ENCODE measurements at regions not wholly inside any gene's neighbourhood (a gene's known extent, or its start where the extent isn't known, plus 50 kb on each side); places are given as distances from the start of the nearest gene placed in this dataset.

DNA sequence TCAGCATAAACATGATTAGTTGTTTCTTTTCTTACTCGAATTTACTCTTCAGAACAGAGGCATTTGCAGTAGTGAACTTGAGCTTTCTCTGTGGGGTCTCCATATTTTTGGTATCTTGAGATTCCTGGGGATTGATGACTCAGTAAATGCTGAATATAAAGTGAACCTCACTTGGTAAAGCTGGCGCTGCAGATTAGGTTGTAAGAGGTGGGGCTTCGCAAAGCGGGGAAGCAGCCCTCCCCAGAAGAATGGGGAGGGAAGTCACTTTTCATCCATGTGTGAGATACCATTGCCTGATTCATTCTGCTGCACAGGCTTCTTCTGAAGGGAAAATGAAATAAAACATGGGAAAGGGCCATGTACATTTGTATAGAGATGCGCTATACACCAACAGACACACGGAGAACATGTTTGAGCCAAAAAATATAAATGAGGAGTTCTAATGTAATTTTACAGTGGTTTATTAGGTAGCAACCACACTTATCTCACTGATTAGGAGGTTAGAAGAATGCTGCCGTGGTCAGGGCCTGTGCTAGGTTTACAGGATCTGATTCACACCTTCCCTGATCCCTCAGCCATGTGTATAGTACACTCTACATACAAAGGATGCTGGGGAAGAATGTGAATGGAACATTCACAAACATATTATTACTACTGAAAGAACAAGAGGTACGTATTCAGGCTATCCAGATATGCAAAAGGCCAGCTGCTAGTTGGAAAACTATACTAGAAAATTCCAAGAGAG is 63.5 kb downstream of the DNTTIP2 start:
- no TSS peak for BruUV-seq (replicated peaks)
- ChIA-PET SMC1A (ENCODE audit: uncharacterized antibody, unreplicated experiment) (interaction anchor here (0.7 to 11.0 kb wide), 15 partner anchors 29 to 511 kb away, joined by 3 to 505 read pairs (median 13); no protein-coding TSS in a partner anchor), CTCF (interaction anchor here (1.0 to 9.1 kb wide), 17 partner anchors 26 to 514 kb away, joined by 3 to 555 read pairs (median 7); partner anchors contain the start of gene BCAR3), RAD21 (ENCODE audit: unreplicated experiment) (interaction anchor here (1.4 to 9.9 kb wide), 8 partner anchors 28 to 511 kb away, joined by 4 to 483 read pairs (median 21); partner anchors contain the start of gene BCAR3), POLR2A (interaction anchor here (0.7 kb wide), 1 partner anchor 13 kb away, joined by 3 read pairs; no protein-coding TSS in a partner anchor)
- TF ChIP-seq RBBP5 (conservative IDR thresholded peaks at IDR 0.05) (no peak), ZZZ3 (IDR thresholded peaks at IDR 0.05; ENCODE audit: control insufficient read depth, insufficient read length, low read depth) (no peak), BRCA1 (IDR thresholded peaks at IDR 0.05; ENCODE audit: low read depth, low read length) (no peak), SMAD1 (IDR thresholded peaks at IDR 0.05; ENCODE audit: low read depth, partially characterized antibody) (no peak), CBX5 (IDR thresholded peaks at IDR 0.05; ENCODE audit: low read depth) (no peak), SP1 (IDR thresholded peaks at IDR 0.05; ENCODE audit: low read depth, low read length) (no peak), RB1 (IDR thresholded peaks at IDR 0.05; ENCODE audit: borderline replicate concordance) (no peak), RAD51 (IDR thresholded peaks at IDR 0.05) (no peak), WRNIP1 (IDR thresholded peaks at IDR 0.05; ENCODE audit: borderline replicate concordance, low read depth, low read length) (no peak), LARP7 (IDR thresholded peaks at IDR 0.05) (no peak), EZH2 (IDR thresholded peaks at IDR 0.05; ENCODE audit: borderline replicate concordance, control insufficient read depth, low read depth, low read length) (no peak), RCOR1 (conservative IDR thresholded peaks at IDR 0.05; ENCODE audit: low read depth, low read length) (no peak), TARDBP (IDR thresholded peaks at IDR 0.05; ENCODE audit: borderline replicate concordance) (no peak), ETV6 (conservative IDR thresholded peaks at IDR 0.05 in 1 of 2, IDR thresholded peaks at IDR 0.05 in 1 of 2; ENCODE audit: borderline replicate concordance in 1 of 2, low read depth in 1 of 2) (no peak), YBX1 (IDR thresholded peaks at IDR 0.05) (no peak)
- TF ChIP-seq, protein P1, sequence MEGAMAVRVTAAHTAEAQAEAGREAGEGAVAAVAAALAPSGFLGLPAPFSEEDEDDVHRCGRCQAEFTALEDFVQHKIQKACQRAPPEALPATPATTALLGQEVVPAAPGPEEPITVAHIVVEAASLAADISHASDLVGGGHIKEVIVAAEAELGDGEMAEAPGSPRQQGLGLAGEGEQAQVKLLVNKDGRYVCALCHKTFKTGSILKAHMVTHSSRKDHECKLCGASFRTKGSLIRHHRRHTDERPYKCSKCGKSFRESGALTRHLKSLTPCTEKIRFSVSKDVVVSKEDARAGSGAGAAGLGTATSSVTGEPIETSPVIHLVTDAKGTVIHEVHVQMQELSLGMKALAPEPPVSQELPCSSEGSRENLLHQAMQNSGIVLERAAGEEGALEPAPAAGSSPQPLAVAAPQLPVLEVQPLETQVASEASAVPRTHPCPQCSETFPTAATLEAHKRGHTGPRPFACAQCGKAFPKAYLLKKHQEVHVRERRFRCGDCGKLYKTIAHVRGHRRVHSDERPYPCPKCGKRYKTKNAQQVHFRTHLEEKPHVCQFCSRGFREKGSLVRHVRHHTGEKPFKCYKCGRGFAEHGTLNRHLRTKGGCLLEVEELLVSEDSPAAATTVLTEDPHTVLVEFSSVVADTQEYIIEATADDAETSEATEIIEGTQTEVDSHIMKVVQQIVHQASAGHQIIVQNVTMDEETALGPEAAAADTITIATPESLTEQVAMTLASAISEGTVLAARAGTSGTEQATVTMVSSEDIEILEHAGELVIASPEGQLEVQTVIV (IDR thresholded peaks at IDR 0.05; ENCODE audit: borderline replicate concordance, partially characterized antibody) = no peak
- TF ChIP-seq, protein P2, sequence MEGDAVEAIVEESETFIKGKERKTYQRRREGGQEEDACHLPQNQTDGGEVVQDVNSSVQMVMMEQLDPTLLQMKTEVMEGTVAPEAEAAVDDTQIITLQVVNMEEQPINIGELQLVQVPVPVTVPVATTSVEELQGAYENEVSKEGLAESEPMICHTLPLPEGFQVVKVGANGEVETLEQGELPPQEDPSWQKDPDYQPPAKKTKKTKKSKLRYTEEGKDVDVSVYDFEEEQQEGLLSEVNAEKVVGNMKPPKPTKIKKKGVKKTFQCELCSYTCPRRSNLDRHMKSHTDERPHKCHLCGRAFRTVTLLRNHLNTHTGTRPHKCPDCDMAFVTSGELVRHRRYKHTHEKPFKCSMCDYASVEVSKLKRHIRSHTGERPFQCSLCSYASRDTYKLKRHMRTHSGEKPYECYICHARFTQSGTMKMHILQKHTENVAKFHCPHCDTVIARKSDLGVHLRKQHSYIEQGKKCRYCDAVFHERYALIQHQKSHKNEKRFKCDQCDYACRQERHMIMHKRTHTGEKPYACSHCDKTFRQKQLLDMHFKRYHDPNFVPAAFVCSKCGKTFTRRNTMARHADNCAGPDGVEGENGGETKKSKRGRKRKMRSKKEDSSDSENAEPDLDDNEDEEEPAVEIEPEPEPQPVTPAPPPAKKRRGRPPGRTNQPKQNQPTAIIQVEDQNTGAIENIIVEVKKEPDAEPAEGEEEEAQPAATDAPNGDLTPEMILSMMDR (IDR thresholded peaks at IDR 0.05 in 2 of 3, conservative IDR thresholded peaks at IDR 0.05 in 1 of 3; ENCODE audit: control insufficient read depth in 2 of 3, extremely low read depth in 1 of 3, insufficient read depth in 1 of 3, low read depth in 3 of 3, low read length in 3 of 3) = no peak
- TF ChIP-seq, protein P3, sequence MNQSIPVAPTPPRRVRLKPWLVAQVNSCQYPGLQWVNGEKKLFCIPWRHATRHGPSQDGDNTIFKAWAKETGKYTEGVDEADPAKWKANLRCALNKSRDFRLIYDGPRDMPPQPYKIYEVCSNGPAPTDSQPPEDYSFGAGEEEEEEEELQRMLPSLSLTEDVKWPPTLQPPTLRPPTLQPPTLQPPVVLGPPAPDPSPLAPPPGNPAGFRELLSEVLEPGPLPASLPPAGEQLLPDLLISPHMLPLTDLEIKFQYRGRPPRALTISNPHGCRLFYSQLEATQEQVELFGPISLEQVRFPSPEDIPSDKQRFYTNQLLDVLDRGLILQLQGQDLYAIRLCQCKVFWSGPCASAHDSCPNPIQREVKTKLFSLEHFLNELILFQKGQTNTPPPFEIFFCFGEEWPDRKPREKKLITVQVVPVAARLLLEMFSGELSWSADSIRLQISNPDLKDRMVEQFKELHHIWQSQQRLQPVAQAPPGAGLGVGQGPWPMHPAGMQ (IDR thresholded peaks at IDR 0.05; ENCODE audit: borderline replicate concordance) = no peak
- no peak overlapping the region for H2AFZ ChIP-seq (ENCODE audit: control insufficient read depth, low read depth, low read length)
- WGBS (ENCODE audit: insufficient coverage, insufficient replicate concordance, low lambda C conversion rate, missing lambda C conversion rate) = 64% methylated on average over 8 of the region's 8 CpGs
- no peak for FAIRE-seq
- DNase-seq (ENCODE audit: low read depth, low spot score) = no peak
- no peak overlapping the region for H3K27ac ChIP-seq (ENCODE audit: control insufficient read depth, insufficient read depth)
- H3K79me2 ChIP-seq (ENCODE audit: control insufficient read depth, insufficient read depth, low read length) = no peaks in the 10 kb centered on the region
- H3K27me3 ChIP-seq (replicated peaks in 1 of 2; ENCODE audit: control insufficient read depth in 2 of 2, insufficient read depth in 2 of 2, low read length in 1 of 2) = no peaks in the 10 kb centered on the region; a peak in 2 of 4 replicates
- no peak overlapping the region for H3K9ac ChIP-seq (ENCODE audit: control insufficient read depth, insufficient read depth, low read length)
- intact Hi-C loops (cut with micrococcal nuclease; ENCODE audit: unreplicated experiment) = loop anchor here (2.0 kb wide), 2 partner anchors 81 to 377 kb away; no protein-coding TSS in a partner anchor
- in situ Hi-C loops (cut with MboI) = loop anchor here (5.0 kb wide), 1 partner anchor 188 kb away; no protein-coding TSS in a partner anchor
- H3K4me2 ChIP-seq (ENCODE audit: control insufficient read depth, insufficient read depth) = no peak overlapping the region
- no peak for ATAC-seq
- H3K4me1 ChIP-seq (ENCODE audit: control insufficient read depth, insufficient read depth, low read length) = peaks cover 8% of the 10 kb centered on the region
- no peaks in the 10 kb centered on the region for H4K20me1 ChIP-seq (ENCODE audit: control insufficient read depth, insufficient read depth)
- no peaks in the 10 kb centered on the region for H3K36me3 ChIP-seq (ENCODE audit: control insufficient read depth in 2 of 2, insufficient read depth in 2 of 2, low read length in 1 of 2)
- H3K4me3 ChIP-seq = no peak overlapping the region
- no peaks in the 10 kb centered on the region for H3K9me3 ChIP-seq (replicated peaks; ENCODE audit: control insufficient read depth, insufficient read depth, low read length)

All from GM12878 (cell line).